Chondrocyte (in vitro differentiated cells): ENCODE measurements at regions not wholly inside any gene's neighbourhood (a gene's known extent, or its start where the extent isn't known, plus 50 kb on each side); places are given as distances from the start of the nearest gene placed in this dataset.

ENCODE experiments used
- DNase-seq: peaks from one replicate; pipeline ENCODE4 v3.0.0; 2021; ENCODE audit warnings: mixed read lengths, low spot score
- H3K27ac Mint-ChIP-seq: one replicate; pipeline ENCODE4 v1.8.0; 2021; ENCODE audit warnings: mild to moderate bottlenecking, moderate library complexity, mixed read lengths; ENCODE audit not compliant: unreplicated experiment
- H3K27me3 Mint-ChIP-seq: 2 replicates; pipeline ENCODE4 v1.8.0; 2021; ENCODE audit warnings: low read depth, mixed read lengths
- H3K36me3 Mint-ChIP-seq: 2 replicates; pipeline ENCODE4 v1.8.0; 2021; ENCODE audit warnings: low read depth, mixed read lengths
- H3K4me1 Mint-ChIP-seq: 2 replicates; pipeline ENCODE4 v1.8.0; 2021; ENCODE audit warnings: low read depth, mild to moderate bottlenecking, mixed read lengths
- H3K4me3 Mint-ChIP-seq: one replicate; pipeline ENCODE4 v1.8.0; 2021; ENCODE audit warnings: mild to moderate bottlenecking, moderate library complexity, mixed read lengths; ENCODE audit not compliant: unreplicated experiment
- H3K9me3 Mint-ChIP-seq: 2 replicates; pipeline ENCODE4 v1.8.0; 2021; ENCODE audit warnings: low read depth, mixed read lengths
- TF ChIP-seq, protein P1 (sequence below): fragments of 200-600 bp; sonication (generic); IDR thresholded peaks from 2 replicates; pipeline ENCODE4 v1.5.0; 2021; ENCODE audit warnings: antibody characterized with exemption, mild to moderate bottlenecking, moderate library complexity

DNA sequence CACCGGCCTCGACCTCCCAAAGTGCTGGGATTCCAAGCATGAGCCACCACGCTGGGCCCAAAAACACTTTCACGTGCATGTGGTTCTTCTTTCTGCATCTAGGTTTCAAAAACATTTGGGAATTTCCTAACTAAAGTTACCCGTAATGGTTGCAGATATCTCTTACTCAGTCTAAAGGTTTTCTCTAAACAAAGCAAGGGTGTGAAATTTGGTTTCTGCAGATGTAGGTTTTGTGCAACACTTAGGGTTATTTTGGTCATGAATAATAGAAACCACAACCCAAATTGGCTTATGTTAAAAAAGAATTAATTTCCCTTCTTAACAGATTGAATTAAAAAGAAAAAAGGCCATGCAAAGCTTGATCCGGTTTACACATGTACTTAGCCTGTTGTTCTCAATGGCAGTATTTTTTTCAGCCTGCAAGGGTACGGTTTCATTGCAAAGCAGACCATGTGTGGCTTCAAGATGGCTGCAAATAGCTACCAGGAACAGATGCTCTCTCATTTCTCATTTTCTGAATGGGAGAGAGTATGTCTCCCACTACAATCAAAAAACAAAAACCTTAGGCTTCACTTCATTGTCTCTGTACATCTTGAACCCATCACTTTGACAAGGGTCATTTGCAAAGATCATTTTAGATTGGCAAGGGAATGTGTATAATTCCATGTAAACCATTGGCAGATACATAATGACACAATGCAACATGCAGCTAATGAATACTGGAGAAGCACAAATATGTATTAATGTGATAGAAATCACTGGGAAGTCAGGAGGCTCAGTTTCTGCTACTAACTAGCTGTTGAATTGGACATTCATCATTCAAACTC is 491.2 kb upstream of the FLRT2 start:
- Mint-ChIP-seq H3K36me3 (no peaks in the 10 kb centered on the region), H3K9me3 (peaks cover 6% of the 10 kb centered on the region), H3K4me1 (peaks cover 10% of the 10 kb centered on the region), H3K27ac (no peak overlapping the region), H3K4me3 (no peak overlapping the region), H3K27me3 (no peaks in the 10 kb centered on the region)
- DNase-seq, result no peak
- TF ChIP-seq, protein P1, sequence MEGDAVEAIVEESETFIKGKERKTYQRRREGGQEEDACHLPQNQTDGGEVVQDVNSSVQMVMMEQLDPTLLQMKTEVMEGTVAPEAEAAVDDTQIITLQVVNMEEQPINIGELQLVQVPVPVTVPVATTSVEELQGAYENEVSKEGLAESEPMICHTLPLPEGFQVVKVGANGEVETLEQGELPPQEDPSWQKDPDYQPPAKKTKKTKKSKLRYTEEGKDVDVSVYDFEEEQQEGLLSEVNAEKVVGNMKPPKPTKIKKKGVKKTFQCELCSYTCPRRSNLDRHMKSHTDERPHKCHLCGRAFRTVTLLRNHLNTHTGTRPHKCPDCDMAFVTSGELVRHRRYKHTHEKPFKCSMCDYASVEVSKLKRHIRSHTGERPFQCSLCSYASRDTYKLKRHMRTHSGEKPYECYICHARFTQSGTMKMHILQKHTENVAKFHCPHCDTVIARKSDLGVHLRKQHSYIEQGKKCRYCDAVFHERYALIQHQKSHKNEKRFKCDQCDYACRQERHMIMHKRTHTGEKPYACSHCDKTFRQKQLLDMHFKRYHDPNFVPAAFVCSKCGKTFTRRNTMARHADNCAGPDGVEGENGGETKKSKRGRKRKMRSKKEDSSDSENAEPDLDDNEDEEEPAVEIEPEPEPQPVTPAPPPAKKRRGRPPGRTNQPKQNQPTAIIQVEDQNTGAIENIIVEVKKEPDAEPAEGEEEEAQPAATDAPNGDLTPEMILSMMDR, result no peak

DNA sequence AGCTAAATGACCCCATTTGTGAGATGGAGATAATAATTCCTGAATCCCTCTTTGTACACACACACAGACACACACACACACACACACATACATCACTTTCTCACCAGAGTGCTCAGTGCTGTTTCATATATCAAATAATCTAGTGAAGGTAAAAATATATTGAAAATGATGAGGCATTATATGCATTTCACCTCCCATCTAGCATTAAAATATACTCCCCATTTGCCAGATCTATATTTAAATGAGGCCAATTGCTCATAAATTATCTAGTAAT is 490.7 kb upstream of the FLRT2 start:
- peaks cover 6% of the 10 kb centered on the region for H3K9me3 Mint-ChIP-seq
- TF ChIP-seq, protein P1, result no peak
- no peaks in the 10 kb centered on the region for H3K27me3 Mint-ChIP-seq
- H3K4me3 Mint-ChIP-seq, result no peak overlapping the region
- no peaks in the 10 kb centered on the region for H3K36me3 Mint-ChIP-seq
- no peak overlapping the region for H3K27ac Mint-ChIP-seq
- no peak for DNase-seq
- H3K4me1 Mint-ChIP-seq, result peaks cover 10% of the 10 kb centered on the region

DNA sequence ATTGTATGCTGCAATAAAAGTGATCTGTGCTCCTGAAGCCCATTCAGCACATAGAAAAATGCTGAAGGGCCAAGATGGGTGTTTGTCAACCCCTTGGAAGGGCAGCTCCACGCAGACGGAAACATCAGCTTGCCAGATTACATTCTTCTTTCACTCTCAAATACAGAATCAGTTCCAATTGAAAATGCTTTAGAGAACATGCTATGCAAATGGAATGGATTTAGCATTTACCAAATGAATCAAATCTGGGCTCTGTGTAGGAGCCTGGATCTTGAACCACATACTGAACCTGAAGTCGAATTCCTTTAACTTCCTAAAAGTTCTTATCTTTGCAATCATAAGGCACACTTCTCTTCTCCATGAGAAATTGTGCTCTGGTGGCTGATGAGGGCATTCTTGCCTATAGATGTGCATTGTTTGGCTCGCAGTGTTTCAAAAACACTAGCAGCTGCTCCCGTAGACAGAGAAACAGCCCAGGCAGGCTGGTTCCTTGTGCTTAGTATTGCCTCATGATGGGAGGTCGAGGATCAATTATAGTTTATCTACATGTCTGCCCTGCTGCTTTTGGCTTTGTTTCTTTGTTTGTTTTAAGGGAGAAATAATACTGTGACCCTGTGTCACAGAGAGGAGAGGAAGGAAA is 489.8 kb upstream of the FLRT2 start:
- Mint-ChIP-seq H3K4me3 (no peak overlapping the region), H3K9me3 (peaks cover 6% of the 10 kb centered on the region)

DNA sequence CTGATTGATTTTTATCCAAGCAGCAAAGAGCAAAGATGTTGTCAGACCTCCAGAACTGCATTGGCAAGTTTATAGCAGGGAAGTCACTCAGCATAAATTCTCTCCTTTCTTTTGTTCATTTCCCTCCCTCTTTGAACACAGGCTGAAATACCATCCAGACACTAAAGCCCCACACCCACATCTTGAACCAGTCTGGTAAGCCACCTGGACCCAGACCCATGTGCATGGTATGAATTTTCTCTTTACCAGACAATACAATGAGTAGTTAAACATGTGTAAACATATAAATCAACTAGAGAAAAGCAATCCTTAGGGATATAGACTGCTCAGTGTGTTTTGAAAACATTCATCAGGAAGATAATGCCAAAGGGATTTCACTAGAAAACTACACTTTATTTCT is 488.3 kb upstream of the FLRT2 start:
- Mint-ChIP-seq H3K36me3 (no peaks in the 10 kb centered on the region), H3K4me3 (no peak overlapping the region), H3K27ac (no peak overlapping the region), H3K4me1 (peaks cover 10% of the 10 kb centered on the region), H3K9me3 (peaks cover 6% of the 10 kb centered on the region), H3K27me3 (no peaks in the 10 kb centered on the region)
- no peak for DNase-seq
- TF ChIP-seq, protein P1, result no peak

More for the DNA sequence above, 489.8 kb upstream of the FLRT2 start:
- DNase-seq, result no peak
- H3K27ac Mint-ChIP-seq, result no peak overlapping the region
- no peaks in the 10 kb centered on the region for H3K27me3 Mint-ChIP-seq
- TF ChIP-seq, protein P1, result no peak
- H3K4me1 Mint-ChIP-seq, result peaks cover 10% of the 10 kb centered on the region
- no peaks in the 10 kb centered on the region for H3K36me3 Mint-ChIP-seq

DNA sequence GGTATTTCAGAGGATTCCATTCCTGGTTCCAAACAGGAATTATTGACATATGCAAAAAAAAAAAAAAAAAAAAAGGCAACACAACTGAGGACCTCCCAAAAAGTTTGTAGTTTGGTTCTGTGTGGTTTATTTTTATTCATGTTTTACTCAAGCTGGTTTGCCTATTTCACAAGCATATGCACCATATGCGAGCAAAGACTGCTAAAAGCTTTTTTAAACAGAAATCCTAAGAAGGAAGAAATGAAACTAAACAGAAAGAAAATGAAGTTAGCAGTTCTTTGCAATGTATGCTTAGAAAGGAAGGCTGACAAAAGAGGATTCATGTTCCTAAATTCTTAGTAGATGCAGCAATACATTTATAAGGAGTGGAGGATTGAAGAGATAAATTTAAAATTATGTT is 487.6 kb upstream of the FLRT2 start:
- Mint-ChIP-seq H3K36me3 (no peaks in the 10 kb centered on the region), H3K27me3 (no peaks in the 10 kb centered on the region), H3K4me1 (peaks cover 7% of the 10 kb centered on the region), H3K27ac (no peak overlapping the region), H3K9me3 (peaks cover 8% of the 10 kb centered on the region), H3K4me3 (no peak overlapping the region)
- DNase-seq, result no peak
- TF ChIP-seq, protein P1, result no peak
